K562 (cell line): ENCODE measurements at regions not wholly inside any gene's neighbourhood (a gene's known extent, or its start where the extent isn't known, plus 50 kb on each side); places are given as distances from the start of the nearest gene placed in this dataset.

Experiments
- ATAC-seq: fragments of 200-7000 bp; cut with Tn5 transposase; 3 replicates; pipeline ENCODE4 v1.9.1; 2020; ENCODE audit warnings: moderate library complexity
- BruUV-seq: library from RNA; stranded (reverse); fragments of 400-500 nt; replicated peaks from 2 replicates; lab custom pipeline; 2021; lab: Mats Ljungman, UMichigan
- CTCF ChIA-PET: fragments of 300-600 bp; formaldehyde crosslinking; extraction: SDS; loops from one replicate; lab custom pipeline; 2021; ENCODE audit warnings: low intra/inter-chr PET ratio; lab: Yijun Ruan, JAX
- POLR2A ChIA-PET: fragments of 300-600, 350-650 bp; sonication (Branson Sonifier 250); formaldehyde crosslinking; extraction: SDS; loops from one replicate; lab custom pipeline; 2021; ENCODE audit warnings: antibody characterized with exemption, inconsistent platforms; lab: Yijun Ruan, JAX
- DNase-seq, 4 experiments: peaks; one replicate each; pipeline versions ENCODE4 v3.0.0 to v3.0.0-alpha.2; 2011 to 2018; ENCODE audit warnings: low spot score in 3 of 4, mixed read lengths in 3 of 4; ENCODE audit errors: extremely low read depth in 1 of 4
- FAIRE-seq: peaks from 2 replicates; lab custom pipeline; 2011; peaks lifted over from hg19 to GRCh38; lab: Jason Lieb, UNC
- H2AFZ ChIP-seq: 2 replicates; pipeline ENCODE4 v1.6.0; 2011; ENCODE audit warnings: low read depth, low read length, control low read depth, inconsistent platforms
- H3K27ac ChIP-seq: fragments of 200-600 bp; 3 replicates; pipeline ENCODE4 v1.8.0; 2011; ENCODE audit warnings: low read depth, mild to moderate bottlenecking, control low read depth, inconsistent platforms, low read length, moderate library complexity, mixed read lengths; ENCODE audit errors: extremely low read depth
- H3K27me3 ChIP-seq, 2 experiments: fragments of 300-600 bp in 1 of 2; 2 replicates in 1 of 2; 3 replicates in 1 of 2; pipeline versions ENCODE4 v1.6.0 to v1.8.0; 2011; ENCODE audit warnings: inconsistent platforms in 2 of 2, low read length in 2 of 2, mild to moderate bottlenecking in 1 of 2, mixed read lengths in 1 of 2, moderate library complexity in 1 of 2; ENCODE audit not compliant: control insufficient read depth in 2 of 2, insufficient read depth in 2 of 2
- H3K36me3 ChIP-seq: fragments of 300-600 bp; 3 replicates; pipeline ENCODE4 v1.8.0; 2011; ENCODE audit warnings: mild to moderate bottlenecking, low read length, inconsistent platforms; ENCODE audit not compliant: control insufficient read depth, insufficient read depth
- H3K4me1 ChIP-seq, 2 experiments: fragments of 200-600 bp in 1 of 2; replicated peaks in 1 of 2; 2 replicates in 1 of 2; 3 replicates in 1 of 2; pipeline versions ENCODE4 v1.5.1 to v1.8.0; 2011; ENCODE audit warnings: inconsistent platforms in 2 of 2, low read length in 2 of 2, mild to moderate bottlenecking in 1 of 2, mixed read lengths in 1 of 2, moderate library complexity in 1 of 2; ENCODE audit not compliant: control insufficient read depth in 2 of 2, insufficient read depth in 2 of 2
- H3K4me2 ChIP-seq: 2 replicates; pipeline ENCODE4 v1.6.1; 2011; ENCODE audit warnings: low read length, control low read depth, inconsistent platforms, mixed read lengths; ENCODE audit not compliant: insufficient read depth
- H3K4me3 ChIP-seq: fragments of 200-600 bp; sonication (generic), shearing (Covaris generic); 2 replicates; pipeline ENCODE4 v1.5.1; 2016; ENCODE audit warnings: control low read depth, inconsistent platforms
- H3K79me2 ChIP-seq: fragments of 200-600 bp; 3 replicates; pipeline ENCODE4 v1.8.0; 2011; ENCODE audit warnings: low read length, inconsistent platforms; ENCODE audit not compliant: control insufficient read depth, insufficient read depth
- H3K9ac ChIP-seq, 2 experiments: 2 replicates each; pipeline versions ENCODE4 v1.6.0 to v1.6.1; 2011; ENCODE audit warnings: low read depth in 2 of 2, low read length in 2 of 2, control low read depth in 1 of 2, inconsistent platforms in 1 of 2, mild to moderate bottlenecking in 1 of 2, mixed read lengths in 1 of 2; ENCODE audit not compliant: insufficient read depth in 1 of 2
- H3K9me1 ChIP-seq: one replicate; pipeline ENCODE4 v1.6.0; 2011; ENCODE audit warnings: inconsistent platforms, mild to moderate bottlenecking, low read length, moderate library complexity; ENCODE audit not compliant: control insufficient read depth, insufficient read depth
- H3K9me3 ChIP-seq: replicated peaks from 2 replicates; pipeline ENCODE4 v1.5.1; 2011; ENCODE audit warnings: low read depth, low read length, inconsistent platforms; ENCODE audit not compliant: control insufficient read depth, insufficient read depth
- H4K20me1 ChIP-seq: replicated peaks from 2 replicates; pipeline ENCODE4 v1.6.1; 2011; ENCODE audit warnings: low read length, inconsistent platforms, mixed read lengths; ENCODE audit not compliant: control insufficient read depth, insufficient read depth
- CBFB ChIP-seq: sonication (generic); formaldehyde crosslinking; IDR thresholded peaks from 2 replicates; pipeline ENCODE4 v1.4.0; 2020; ENCODE audit warnings: mild to moderate bottlenecking, missing genetic modification reagents
- CC2D1A ChIP-seq: fragments of 450-650 bp; IDR thresholded peaks from 2 replicates; pipeline ENCODE4 v1.6.1; 2017; ENCODE audit warnings: mild to moderate bottlenecking
- EZH2 ChIP-seq: IDR thresholded peaks from 2 replicates; pipeline ENCODE4 v1.6.1; 2012; ENCODE audit warnings: low read depth, mild to moderate bottlenecking, inconsistent platforms, low read length, borderline replicate concordance
- GATAD2B ChIP-seq: fragments of 450-650 bp; IDR thresholded peaks from 2 replicates; pipeline ENCODE4 v1.6.1; 2017; ENCODE audit warnings: mild to moderate bottlenecking, borderline replicate concordance
- HMG20A ChIP-seq: fragments of 450-650 bp; formaldehyde crosslinking; conservative IDR thresholded peaks from 2 replicates; pipeline ENCODE4 v1.4.0; 2020; ENCODE audit warnings: mild to moderate bottlenecking, mixed read lengths
- KDM4B ChIP-seq, 2 experiments: fragments of 450-650 bp in 1 of 2; sonication (generic) in 1 of 2; IDR thresholded peaks; 2 replicates each; pipeline ENCODE4 v1.6.1; 2016 to 2017; ENCODE audit warnings: borderline replicate concordance in 2 of 2, antibody characterized with exemption in 1 of 2, low read depth in 1 of 2, mild to moderate bottlenecking in 1 of 2
- NFATC3 ChIP-seq: fragments of 450-650 bp; IDR thresholded peaks from 2 replicates; pipeline ENCODE4 v1.6.1; 2017; ENCODE audit warnings: mild to moderate bottlenecking
- PRMT5 ChIP-seq: sonication (generic); formaldehyde crosslinking; IDR thresholded peaks from 2 replicates; pipeline ENCODE4 v1.5.0; 2020; ENCODE audit warnings: missing genetic modification reagents
- SMARCA5 ChIP-seq: fragments of 450-650 bp; IDR thresholded peaks from 2 replicates; pipeline ENCODE4 v1.6.1; 2016
- SRF ChIP-seq, 2 experiments: fragments of 250-450, 450-650 bp in 1 of 2; sonication (Bioruptor Pico) in 1 of 2; sonication (generic) in 1 of 2; formaldehyde crosslinking; IDR thresholded peaks; 2 replicates each; pipeline versions ENCODE4 v1.5.0 to v1.5.1; 2020 to 2022; ENCODE audit warnings: mild to moderate bottlenecking in 1 of 2, missing genetic modification reagents in 1 of 2
- TAF15 ChIP-seq: fragments of 200-400 bp; formaldehyde crosslinking; IDR thresholded peaks from 2 replicates; pipeline ENCODE4 v1.6.1; 2017; ENCODE audit warnings: mild to moderate bottlenecking, low read depth, low read length, moderate library complexity
- TCF7L2 ChIP-seq: fragments of 150-350 bp; IDR thresholded peaks from 2 replicates; pipeline ENCODE4 v1.6.1; 2016; ENCODE audit warnings: low read depth, mild to moderate bottlenecking, low read length, moderate library complexity
- U2AF2 ChIP-seq: fragments of 200-400 bp; formaldehyde crosslinking; optimal IDR thresholded peaks from 2 replicates; pipeline ENCODE3; 2017; ENCODE audit warnings: low read depth, mild to moderate bottlenecking, low read length
- ZNF184 ChIP-seq: sonication (generic); formaldehyde crosslinking; IDR thresholded peaks from 2 replicates; pipeline ENCODE4 v1.5.0; 2020; ENCODE audit warnings: missing genetic modification reagents
- ZNF431 ChIP-seq: sonication (generic); formaldehyde crosslinking; IDR thresholded peaks from 2 replicates; pipeline ENCODE4 v1.8.0; 2022; ENCODE audit warnings: mild to moderate bottlenecking, missing genetic modification reagents
- ZNF79 ChIP-seq: fragments of 250-450 bp; sonication (Bioruptor Pico); IDR thresholded peaks from 2 replicates; pipeline ENCODE4 v1.4.0; 2020; ENCODE audit warnings: low read depth, mild to moderate bottlenecking, moderate library complexity
- WGBS: fragments of 100-300 bp; shearing (Covaris generic); methylation state at CpG from one replicate; pipeline ENCODE4 v1.1.6; 2016; ENCODE audit warnings: low coverage, mixed read lengths; ENCODE audit not compliant: insufficient coverage; ENCODE audit errors: missing lambda C conversion rate; 5-methylcytosine and 5-hydroxymethylcytosine counted together
- in situ Hi-C: fragments of 300-500 bp; cut with MboI; formaldehyde crosslinking; loops from 4 replicates; pipeline ENCODE4 v1.15.0; 2018; ENCODE audit warnings: inconsistent platforms, mixed read lengths
- intact Hi-C: fragments of 100-400 bp; cut with micrococcal nuclease; formaldehyde crosslinking; loops from 2 replicates; pipeline ENCODE4 v1.14.2; 2022
- TF ChIP-seq, protein P1 (sequence below): sonication (generic); formaldehyde crosslinking; IDR thresholded peaks from 2 replicates; pipeline ENCODE4 v1.8.0; 2022; ENCODE audit warnings: mild to moderate bottlenecking, low read depth, missing genetic modification reagents
- TF ChIP-seq, protein P2 (sequence below): fragments of 250-450 bp; sonication (Bioruptor Pico); IDR thresholded peaks from 2 replicates; pipeline ENCODE4 v1.4.0; 2020; ENCODE audit warnings: mild to moderate bottlenecking, moderate library complexity

DNA sequence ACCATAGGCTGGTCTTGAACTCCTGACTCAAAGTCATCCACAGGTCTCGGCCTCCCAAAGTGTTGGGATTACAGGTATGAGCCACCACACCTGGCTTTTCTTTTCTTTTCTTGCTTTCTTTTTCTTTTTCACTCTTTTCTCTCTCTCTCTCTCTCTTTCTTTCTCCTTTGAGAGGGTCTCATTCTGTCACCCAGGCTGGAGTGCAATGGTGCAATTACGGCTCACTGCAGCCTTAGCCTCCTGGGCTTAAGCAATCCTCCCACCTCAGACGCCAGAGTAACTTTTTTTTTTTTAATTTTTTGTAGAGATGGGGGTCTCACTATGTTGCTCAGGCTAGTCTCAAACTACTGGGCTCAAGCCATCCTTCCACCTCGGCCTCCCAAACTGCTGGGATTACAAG, 133.1 kb upstream of the UBE2E1 start:
- intact Hi-C loops (no loop called here), in situ Hi-C loops (no loop called here)
- CTCF ChIA-PET, result no interaction called here
- no peak overlapping the region for H3K27ac ChIP-seq
- H3K4me2 ChIP-seq, result no peak overlapping the region
- TF ChIP-seq ZNF184 (CRISPR knock-in tag) (no peak), SRF (CRISPR knock-in tag; IDR thresholded peaks at IDR 0.05) (no peak), TCF7L2 (no peak), CBFB (CRISPR knock-in tag) (no peak), ZNF79 (CRISPR knock-in tag) (no peak), NFATC3 (no peak), HMG20A (CRISPR knock-in tag) (no peak), GATAD2B (no peak), PRMT5 (CRISPR knock-in tag) (no peak), U2AF2 (no peak), EZH2 (no peak), TAF15 (no peak), KDM4B (IDR thresholded peaks at IDR 0.05; ENCODE audit: borderline replicate concordance in 2 of 2, low read depth in 1 of 2) (no peak), ZNF431 (CRISPR knock-in tag) (no peak), SMARCA5 (no peak), CC2D1A (no peak)
- TF ChIP-seq, protein P1, sequence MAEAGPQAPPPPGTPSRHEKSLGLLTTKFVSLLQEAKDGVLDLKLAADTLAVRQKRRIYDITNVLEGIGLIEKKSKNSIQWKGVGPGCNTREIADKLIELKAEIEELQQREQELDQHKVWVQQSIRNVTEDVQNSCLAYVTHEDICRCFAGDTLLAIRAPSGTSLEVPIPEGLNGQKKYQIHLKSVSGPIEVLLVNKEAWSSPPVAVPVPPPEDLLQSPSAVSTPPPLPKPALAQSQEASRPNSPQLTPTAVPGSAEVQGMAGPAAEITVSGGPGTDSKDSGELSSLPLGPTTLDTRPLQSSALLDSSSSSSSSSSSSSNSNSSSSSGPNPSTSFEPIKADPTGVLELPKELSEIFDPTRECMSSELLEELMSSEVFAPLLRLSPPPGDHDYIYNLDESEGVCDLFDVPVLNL (CRISPR knock-in tag), result no peak
- TF ChIP-seq, protein P2, sequence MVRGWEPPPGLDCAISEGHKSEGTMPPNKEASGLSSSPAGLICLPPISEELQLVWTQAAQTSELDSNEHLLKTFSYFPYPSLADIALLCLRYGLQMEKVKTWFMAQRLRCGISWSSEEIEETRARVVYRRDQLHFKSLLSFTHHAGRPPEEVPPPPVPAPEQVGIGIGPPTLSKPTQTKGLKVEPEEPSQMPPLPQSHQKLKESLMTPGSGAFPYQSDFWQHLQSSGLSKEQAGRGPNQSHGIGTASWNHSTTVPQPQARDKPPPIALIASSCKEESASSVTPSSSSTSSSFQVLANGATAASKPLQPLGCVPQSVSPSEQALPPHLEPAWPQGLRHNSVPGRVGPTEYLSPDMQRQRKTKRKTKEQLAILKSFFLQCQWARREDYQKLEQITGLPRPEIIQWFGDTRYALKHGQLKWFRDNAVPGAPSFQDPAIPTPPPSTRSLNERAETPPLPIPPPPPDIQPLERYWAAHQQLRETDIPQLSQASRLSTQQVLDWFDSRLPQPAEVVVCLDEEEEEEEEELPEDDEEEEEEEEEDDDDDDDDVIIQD, result no peak
- no peaks in the 10 kb centered on the region for H3K9me3 ChIP-seq
- H3K79me2 ChIP-seq, result no peaks in the 10 kb centered on the region
- FAIRE-seq (no peak), DNase-seq (no peak), ATAC-seq (no peak)
- H2AFZ ChIP-seq, result no peak overlapping the region
- no peak overlapping the region for H3K4me3 ChIP-seq
- H3K27me3 ChIP-seq, result peaks cover 14 to 23% of the 10 kb centered on the region in 2 experiments
- 5% methylated on average over 4 of the region's 4 CpGs for WGBS
- no peak overlapping the region for H3K9ac ChIP-seq
- H4K20me1 ChIP-seq, result no peaks in the 10 kb centered on the region
- POLR2A ChIA-PET, result no interaction called here
- H3K36me3 ChIP-seq, result no peaks in the 10 kb centered on the region
- H3K9me1 ChIP-seq, result no peaks in the 10 kb centered on the region
- no TSS peak for BruUV-seq
- H3K4me1 ChIP-seq, result peaks cover 0 to 6% of the 10 kb centered on the region in 2 experiments; a peak in 1 of 5 replicates
